ENCODE measurements at regions not wholly inside any gene's neighbourhood (a gene's known extent, or its start where the extent isn't known, plus 50 kb on each side); places are given as distances from the start of the nearest gene placed in this dataset.
"Not testable (repeated sequence)": the region's sequence is repeated elsewhere in the genome, so short reads cannot be mapped to it uniquely, and the experiment has no call there.

- DNase-seq (ENCODE audit: extremely low read depth in 1 of 2, low read depth in 1 of 2): peak in 1 of 2 donors; percentile 24
These were observed 326.4 kb downstream of the DCHS2 start for GRCh38 chr4:154164931-154165839.

DNA sequence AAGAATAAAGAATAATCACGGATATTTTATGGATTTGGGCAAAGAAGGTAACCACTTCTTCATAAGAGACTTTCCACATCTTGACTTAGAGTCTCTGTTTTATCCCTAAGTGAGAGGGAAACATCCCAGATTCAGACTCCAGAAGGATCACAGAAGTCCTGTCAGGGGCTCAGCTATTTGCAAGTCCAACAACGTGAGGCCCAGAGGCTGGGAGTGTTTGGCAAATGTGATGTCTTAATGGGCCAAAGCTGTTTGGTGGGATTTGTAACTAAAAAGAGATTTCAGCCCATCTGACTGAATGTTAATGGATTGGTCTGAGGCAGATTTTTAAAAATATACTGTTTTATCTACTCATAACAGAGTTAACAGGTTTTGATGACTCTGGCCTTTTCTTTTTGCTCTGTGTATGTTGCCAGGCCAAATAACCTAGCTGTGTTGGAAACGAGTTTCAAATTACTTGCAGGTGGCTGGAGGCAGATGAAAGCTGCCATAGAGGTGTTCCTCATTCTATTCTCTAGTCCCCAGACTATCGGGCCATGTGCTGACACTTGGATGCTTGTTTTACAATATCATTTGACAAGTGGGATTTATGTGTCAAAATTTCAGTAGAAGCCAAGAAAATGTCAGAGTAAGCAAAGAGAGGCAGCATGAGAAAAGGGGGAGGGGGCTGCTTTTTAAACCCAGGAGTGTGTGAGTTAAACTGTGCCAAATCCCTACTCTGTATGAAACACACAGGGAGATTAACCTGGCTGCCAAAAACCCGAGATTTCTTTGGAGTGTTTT, 330.9 kb downstream of the DCHS2 start:
- no peak for DNase-seq (ENCODE audit: extremely low read depth in 1 of 2, low read depth in 1 of 2)

DNA sequence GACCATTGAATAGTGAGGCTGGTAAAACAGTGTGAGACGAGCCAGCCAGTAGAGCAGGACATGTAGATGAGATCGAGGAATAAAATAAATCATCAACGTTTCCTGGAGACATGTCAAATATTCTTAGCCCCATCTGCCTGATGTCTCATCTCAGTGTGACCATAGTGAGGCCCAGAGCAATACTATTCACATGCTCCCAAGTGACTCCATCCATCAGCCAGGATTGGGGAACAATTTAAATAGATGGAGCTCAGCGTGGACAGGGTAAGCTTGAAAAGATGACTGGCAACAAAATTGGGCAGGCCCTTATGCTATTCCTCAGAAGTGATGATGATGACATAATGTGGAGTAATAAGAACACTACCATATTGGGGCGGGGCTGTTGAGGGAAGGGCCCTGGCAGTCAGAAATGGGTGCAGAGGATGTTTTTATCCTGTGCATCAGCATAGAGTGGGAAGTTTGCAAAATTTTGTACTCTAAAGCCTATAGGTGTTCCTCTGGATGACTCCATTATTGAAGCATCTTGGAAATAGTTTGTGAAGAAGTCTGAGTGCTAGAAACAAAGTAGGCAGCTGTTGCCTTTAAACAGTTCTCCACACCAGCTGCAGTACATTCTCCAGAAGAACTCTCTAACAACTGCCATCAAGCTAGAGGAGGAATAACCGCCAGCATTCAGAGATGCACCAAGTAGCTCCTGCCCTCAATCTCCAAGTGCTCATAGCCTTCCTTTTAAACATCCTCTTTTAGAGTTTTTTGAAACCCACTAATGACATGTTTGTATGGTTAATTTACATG, 333.0 kb downstream of the DCHS2 start:
- DNase-seq (ENCODE audit: extremely low read depth in 1 of 2, low read depth in 1 of 2): no peak

DNA sequence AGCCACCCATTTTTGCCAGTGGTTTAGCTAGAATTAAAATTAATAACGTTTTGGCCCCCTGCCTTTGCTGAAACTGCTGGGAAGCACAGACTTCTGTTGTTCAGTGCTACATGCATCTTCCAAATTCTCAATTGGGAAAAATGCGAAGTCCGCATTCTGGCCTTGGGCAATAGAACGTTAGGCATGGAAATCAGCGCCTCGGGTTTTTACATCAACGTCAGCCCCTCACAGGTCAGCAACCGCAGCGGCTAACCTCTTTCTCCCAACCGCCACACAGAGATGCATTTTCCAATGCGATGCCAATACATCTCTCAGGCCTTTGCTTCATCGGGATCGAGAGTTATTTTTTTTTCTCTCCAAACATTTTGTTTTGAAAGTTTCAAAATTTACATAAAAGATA, 339.1 kb downstream of the DCHS2 start:
- no peak for DNase-seq (ENCODE audit: extremely low read depth in 1 of 2, low read depth in 1 of 2)

GRCh38 chr4:154149236-154149635, 342.4 kb downstream of the DCHS2 start:
- DNase-seq (ENCODE audit: extremely low read depth in 1 of 2, low read depth in 1 of 2): not testable (repeated sequence)

DNA sequence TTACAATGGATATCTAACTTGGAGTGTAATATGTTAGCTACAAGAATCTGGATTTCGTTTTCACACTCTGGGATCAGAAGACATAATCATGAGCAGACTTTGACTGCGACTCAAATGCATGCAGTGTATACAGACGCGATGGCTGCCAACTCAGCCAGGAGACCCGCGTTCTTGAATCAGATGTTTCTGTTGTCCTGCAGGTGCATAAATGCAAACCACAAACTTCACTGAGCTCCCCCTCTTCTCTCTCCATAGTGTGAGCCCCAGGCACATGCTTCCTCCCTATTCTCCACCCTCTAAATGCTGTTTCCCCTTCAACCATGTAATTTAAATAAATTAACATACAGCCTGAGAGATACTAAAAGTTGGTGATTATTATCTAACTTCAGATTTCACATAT, 347.9 kb downstream of the DCHS2 start:
- no peak for DNase-seq (ENCODE audit: extremely low read depth in 1 of 2, low read depth in 1 of 2)

- DNase-seq (ENCODE audit: extremely low read depth in 1 of 2, low read depth in 1 of 2): no peak
These were observed 348.9 kb downstream of the DCHS2 start for GRCh38 chr4:154142664-154143063.

- DNase-seq (ENCODE audit: extremely low read depth in 1 of 2, low read depth in 1 of 2): no peak
These were observed 350.7 kb downstream of the DCHS2 start for GRCh38 chr4:154140869-154141268.

DNA sequence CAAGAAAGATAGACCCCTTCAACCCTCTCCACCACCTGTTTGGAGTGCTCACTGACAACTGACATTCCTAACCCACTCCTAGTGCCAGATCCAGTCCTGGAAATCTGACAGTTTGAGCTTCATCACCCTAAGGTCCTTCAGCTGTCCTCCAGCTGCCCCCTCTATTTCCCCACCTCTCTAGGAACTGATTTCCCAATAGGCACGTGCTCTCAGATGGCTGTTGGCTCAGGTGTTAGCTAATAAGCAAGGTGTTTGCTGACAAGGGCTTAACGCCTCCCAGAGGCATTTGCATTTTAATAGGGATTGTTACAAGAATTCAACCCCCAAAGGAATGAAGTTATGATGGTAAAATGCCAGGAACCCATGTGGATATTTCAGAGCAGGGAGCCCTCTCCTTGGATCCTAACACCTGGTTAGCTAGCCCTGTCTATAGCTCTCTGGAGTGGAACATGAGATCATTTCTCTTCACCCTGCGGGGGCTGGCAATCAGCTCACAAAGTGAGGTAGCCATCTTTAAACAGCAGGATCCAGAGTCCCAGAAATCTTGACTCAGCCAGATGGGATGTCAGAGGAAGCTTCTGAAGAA, 348.5 kb upstream of the SFRP2 start:
- no peak for DNase-seq (ENCODE audit: extremely low read depth in 1 of 2, low read depth in 1 of 2)

DNA sequence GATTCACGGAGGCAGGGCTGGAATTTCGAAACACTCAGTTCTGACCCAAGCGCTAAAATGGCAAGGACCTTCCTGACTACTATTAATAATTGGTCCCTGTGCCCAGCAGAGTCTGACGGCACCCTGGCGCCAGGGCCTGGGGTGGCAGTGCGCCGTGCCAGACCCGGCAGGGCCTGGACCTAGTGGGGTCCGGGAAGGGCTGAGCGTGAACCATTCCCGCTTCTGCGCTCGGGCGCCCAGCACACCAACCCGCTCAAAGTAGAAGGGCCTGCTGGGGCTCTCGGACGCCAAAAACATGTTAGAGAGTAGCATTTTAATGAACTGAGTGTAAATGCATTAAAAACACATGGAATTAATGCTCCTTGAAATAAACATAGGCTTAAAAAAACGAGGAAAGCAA, 346.7 kb upstream of the SFRP2 start:
- DNase-seq (ENCODE audit: extremely low read depth in 1 of 2, low read depth in 1 of 2): no peak

DNA sequence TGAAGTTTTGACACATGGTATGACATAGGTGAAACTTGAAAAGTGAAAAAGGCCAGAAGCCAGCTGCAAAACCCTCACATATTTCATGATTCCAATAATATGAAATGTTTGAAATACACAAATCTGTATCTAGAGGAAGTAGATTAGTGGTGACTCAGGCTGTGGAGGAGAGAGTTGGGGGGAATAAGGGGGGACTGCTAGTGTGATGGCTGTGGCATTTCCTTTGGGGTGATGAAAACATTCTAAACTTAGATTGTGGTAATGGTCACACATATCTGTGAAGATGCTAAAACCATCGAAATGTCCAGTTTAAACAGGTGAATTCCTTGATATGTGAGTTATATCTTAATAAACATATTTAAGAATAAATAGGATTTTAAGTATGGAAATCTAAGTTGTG, 343.5 kb upstream of the SFRP2 start:
- no peak for DNase-seq (ENCODE audit: extremely low read depth in 1 of 2, low read depth in 1 of 2)

DNA sequence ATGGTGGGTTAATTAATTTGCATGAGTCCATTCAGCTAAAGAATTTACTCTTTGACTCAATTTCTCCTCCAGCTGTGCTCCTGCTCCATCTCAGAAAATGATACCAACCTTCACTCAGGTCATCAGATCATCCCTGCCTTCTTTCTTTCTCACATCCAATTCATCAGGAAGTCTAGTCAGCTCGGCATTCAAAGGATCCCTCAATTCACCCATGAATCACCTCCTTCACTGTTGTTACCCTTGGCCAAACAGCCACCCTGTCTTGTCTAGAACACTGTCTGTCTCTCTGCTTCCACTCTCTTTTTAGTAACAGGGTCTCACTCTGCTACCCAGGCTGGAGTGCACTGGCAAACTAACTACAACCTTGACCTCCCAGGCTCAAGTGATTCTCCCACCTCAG, 337.4 kb upstream of the SFRP2 start:
- DNase-seq (ENCODE audit: extremely low read depth in 1 of 2, low read depth in 1 of 2): no peak

- DNase-seq (ENCODE audit: extremely low read depth in 1 of 2, low read depth in 1 of 2): no peak
These were observed 336.5 kb upstream of the SFRP2 start for GRCh38 chr4:154125340-154125739.

DNA sequence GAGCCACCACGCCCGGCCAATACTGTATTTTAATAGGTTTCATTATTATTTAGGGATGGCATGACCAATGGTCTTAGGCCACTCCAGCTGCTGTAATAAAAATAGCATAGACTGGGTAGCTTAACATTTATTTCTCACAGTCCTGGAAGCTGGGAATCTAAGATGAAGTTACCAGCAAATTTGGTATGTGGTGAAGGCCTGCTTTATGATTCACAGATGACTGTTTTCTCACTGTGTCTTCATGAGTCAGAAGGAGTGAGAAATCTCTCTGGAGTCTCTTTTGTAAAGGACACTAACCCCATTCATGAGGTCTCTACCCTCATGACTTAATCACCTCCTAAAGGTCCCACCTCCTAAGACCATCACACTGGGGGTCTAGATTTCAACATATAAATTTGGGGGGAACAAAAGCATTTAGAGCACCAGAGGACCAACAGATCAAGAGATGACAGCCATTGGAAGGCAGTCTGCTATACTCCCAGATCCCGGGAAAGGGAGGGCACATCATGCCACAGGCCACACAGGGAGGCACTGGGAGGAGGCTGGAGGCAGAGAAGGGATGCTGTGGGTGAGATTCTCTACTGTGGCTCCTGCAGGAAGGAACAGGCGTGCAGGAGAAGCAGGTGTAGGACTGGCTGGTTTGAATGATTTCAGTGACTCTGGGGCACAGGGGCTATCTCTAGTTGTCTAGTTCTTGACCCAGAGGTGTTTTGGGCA, 335.8 kb upstream of the SFRP2 start:
- no peak for DNase-seq (ENCODE audit: extremely low read depth in 1 of 2, low read depth in 1 of 2)

DNA sequence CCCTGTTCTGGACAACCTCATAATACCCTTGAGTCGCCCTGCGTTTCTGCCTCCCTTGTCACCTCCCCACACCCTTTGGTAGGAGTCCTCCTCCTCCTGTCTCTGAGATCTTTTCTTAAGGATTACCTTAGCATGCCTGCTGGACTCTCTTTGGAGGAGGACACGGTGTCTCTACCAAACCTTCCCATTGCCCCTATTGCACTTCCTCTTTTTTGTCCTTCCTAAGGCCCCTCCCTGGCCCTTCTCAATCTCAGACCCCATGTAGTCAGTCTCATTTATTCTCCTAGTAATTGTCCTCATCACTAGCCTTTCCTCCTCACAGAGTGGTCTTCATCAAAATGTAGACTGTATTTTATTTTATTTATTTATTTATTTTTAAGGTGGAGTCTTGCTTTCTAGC, 335.0 kb upstream of the SFRP2 start:
- no peak for DNase-seq (ENCODE audit: extremely low read depth in 1 of 2, low read depth in 1 of 2)

DNA sequence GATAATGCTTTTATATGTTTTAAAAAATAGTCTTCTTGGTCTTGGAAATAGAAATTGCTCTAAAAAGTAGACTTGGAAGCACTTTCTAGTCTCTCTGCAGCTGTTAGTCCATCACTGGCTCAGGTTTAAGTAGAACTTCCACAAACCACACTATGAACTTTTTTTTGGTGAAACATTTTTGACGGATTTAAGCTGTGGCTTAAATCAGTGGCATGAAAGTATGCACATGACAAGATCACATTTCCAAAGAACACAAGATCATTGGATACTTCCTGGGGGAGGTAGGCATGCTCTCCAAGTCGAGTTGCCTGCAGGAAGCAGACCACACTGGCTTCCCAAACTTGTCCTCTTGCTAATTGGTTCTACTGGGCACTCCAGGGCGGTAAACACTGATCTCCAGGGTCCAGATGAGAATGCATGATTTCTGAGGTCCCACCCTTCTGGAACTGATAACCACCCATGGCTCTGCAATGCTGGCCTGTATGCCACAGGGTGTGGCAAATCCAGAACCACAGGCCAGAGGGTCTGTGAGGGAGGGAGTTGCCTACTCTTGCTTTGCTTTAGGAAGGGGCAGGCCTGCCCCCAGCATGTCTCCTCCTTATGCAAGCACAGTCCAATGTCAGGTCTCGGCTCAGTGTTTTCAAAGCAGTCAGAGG, 331.9 kb upstream of the SFRP2 start:
- no peak for DNase-seq (ENCODE audit: extremely low read depth in 1 of 2, low read depth in 1 of 2)

- DNase-seq (ENCODE audit: extremely low read depth in 1 of 2, low read depth in 1 of 2): no peak
These were observed 331.3 kb upstream of the SFRP2 start for GRCh38 chr4:154120006-154120676.

GRCh38 chr4:154119317-154119716, 330.4 kb upstream of the SFRP2 start:
- no peak for DNase-seq (ENCODE audit: extremely low read depth in 1 of 2, low read depth in 1 of 2)

DNA sequence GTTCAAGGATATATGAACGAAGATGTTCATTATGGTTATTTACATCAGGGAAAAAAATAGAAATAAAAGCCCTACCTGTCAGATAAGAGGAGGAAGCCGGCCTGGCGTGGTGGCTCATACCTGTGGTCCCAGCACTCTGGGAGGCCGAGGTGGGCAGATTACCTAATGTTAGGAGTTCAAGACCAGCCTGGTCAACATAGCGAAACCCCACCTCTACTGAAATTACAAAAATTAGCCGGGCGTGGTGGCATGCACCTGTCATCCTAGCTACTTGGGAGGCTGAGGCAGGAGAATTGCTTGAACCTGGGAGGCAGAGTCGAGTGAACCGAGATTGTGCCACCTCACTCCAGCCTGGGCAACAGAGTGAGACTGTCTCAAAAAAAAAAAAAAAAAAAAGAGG, 328.8 kb upstream of the SFRP2 start:
- not testable (repeated sequence) for DNase-seq (ENCODE audit: extremely low read depth in 1 of 2, low read depth in 1 of 2)

All from stimulated activated CD8-positive, alpha-beta memory T cell treated with anti-CD3 and anti-CD28 coated beads, Interleukin-7, amount 100 ng/mL, for 48 hours (primary cell).